Keratinocyte (primary cell): ENCODE measurements at regions not wholly inside any gene's neighbourhood (a gene's known extent, or its start where the extent isn't known, plus 50 kb on each side); places are given as distances from the start of the nearest gene placed in this dataset.

ENCODE experiments used
- DNase-seq: peaks from one replicate; pipeline ENCODE4 v3.0.0-alpha.2; 2011; ENCODE audit warnings: low read depth, missing footprints, low spot score
- FAIRE-seq: peaks from 2 replicates; lab custom pipeline; 2011; peaks lifted over from hg19 to GRCh38; lab: Jason Lieb, UNC
- H2AFZ ChIP-seq: 2 replicates; pipeline ENCODE4 v1.6.0; 2012; ENCODE audit warnings: low read length, control low read depth, inconsistent platforms; ENCODE audit not compliant: control insufficient read depth
- H3K27ac ChIP-seq: 2 replicates; pipeline ENCODE4 v1.5.1; 2011; ENCODE audit warnings: low read length; ENCODE audit not compliant: control insufficient read depth, insufficient read depth
- H3K27me3 ChIP-seq: 3 replicates; pipeline ENCODE4 v1.6.0; 2011; ENCODE audit warnings: low read length; ENCODE audit not compliant: control insufficient read depth, insufficient read depth; ENCODE audit errors: extremely low read depth
- H3K36me3 ChIP-seq, 2 experiments: 2 replicates in 1 of 2; 3 replicates in 1 of 2; pipeline ENCODE4 v1.5.1; 2011; ENCODE audit warnings: low read length in 2 of 2, mild to moderate bottlenecking in 1 of 2; ENCODE audit not compliant: control insufficient read depth in 2 of 2, insufficient read depth in 2 of 2; ENCODE audit errors: extremely low read depth in 1 of 2
- H3K4me1 ChIP-seq: 3 replicates; pipeline ENCODE4 v1.5.1; 2011; ENCODE audit warnings: low read length; ENCODE audit not compliant: control insufficient read depth, insufficient read depth; ENCODE audit errors: extremely low read depth
- H3K4me2 ChIP-seq: 3 replicates; pipeline ENCODE4 v1.6.0; 2011; ENCODE audit warnings: low read depth, low read length; ENCODE audit not compliant: control insufficient read depth, insufficient read depth; ENCODE audit errors: extremely low read depth
- H3K4me3 ChIP-seq, 3 experiments: fragments of 200-600 bp in 1 of 3; sonication (generic) in 1 of 3; 2 replicates in 2 of 3; 3 replicates in 1 of 3; pipeline ENCODE4 v1.5.1; 2011 to 2016; ENCODE audit warnings: low read length in 3 of 3, mild to moderate bottlenecking in 3 of 3, control low read depth in 2 of 3, inconsistent platforms in 1 of 3, low read depth in 1 of 3, mixed read lengths in 1 of 3, mixed run types in 1 of 3, moderate library complexity in 1 of 3; ENCODE audit not compliant: control insufficient read depth in 2 of 3, insufficient read depth in 2 of 3; ENCODE audit errors: extremely low read depth in 1 of 3
- H3K79me2 ChIP-seq: 2 replicates; pipeline ENCODE4 v1.6.0; 2012; ENCODE audit warnings: low read length; ENCODE audit not compliant: control insufficient read depth, insufficient read depth
- H3K9ac ChIP-seq: 3 replicates; pipeline ENCODE4 v1.6.0; 2011; ENCODE audit warnings: low read length; ENCODE audit not compliant: control insufficient read depth, insufficient read depth; ENCODE audit errors: extremely low read depth
- H3K9me1 ChIP-seq: 3 replicates; pipeline ENCODE4 v1.6.0; 2011; ENCODE audit warnings: low read length; ENCODE audit not compliant: control insufficient read depth, insufficient read depth; ENCODE audit errors: extremely low read depth
- H3K9me3 ChIP-seq: 2 replicates; pipeline ENCODE4 v1.5.1; 2012; ENCODE audit warnings: low read depth, low read length; ENCODE audit not compliant: control insufficient read depth
- H4K20me1 ChIP-seq: 3 replicates; pipeline ENCODE4 v1.6.0; 2011; ENCODE audit warnings: low read length; ENCODE audit not compliant: control insufficient read depth, insufficient read depth; ENCODE audit errors: extremely low read depth
- EZH2 ChIP-seq: IDR thresholded peaks from one replicate; pipeline ENCODE4 v1.6.1; 2012; ENCODE audit warnings: inconsistent platforms, mild to moderate bottlenecking, low read length, moderate library complexity
- dilution Hi-C: fragments of 300-500 bp; cut with MboI; formaldehyde crosslinking; loops from one replicate; pipeline ENCODE4 v1.7.0; 2020; ENCODE audit warnings: low sequenced_read_pairs; ENCODE audit not compliant: extremely low pct_ligation_motif_present
- TF ChIP-seq, protein P1 (sequence below), 3 experiments: IDR thresholded peaks in 1 of 3; conservative IDR thresholded peaks in 1 of 3; optimal IDR thresholded peaks in 1 of 3; 2 replicates in 2 of 3; 3 replicates in 1 of 3; pipeline versions ENCODE3 to v1.5.1; 2011; ENCODE audit warnings: low read length in 3 of 3, mild to moderate bottlenecking in 3 of 3, moderate library complexity in 2 of 3, control low read depth in 1 of 3, inconsistent platforms in 1 of 3; ENCODE audit not compliant: insufficient read depth in 2 of 3; ENCODE audit errors: extremely low read depth in 1 of 3

DNA sequence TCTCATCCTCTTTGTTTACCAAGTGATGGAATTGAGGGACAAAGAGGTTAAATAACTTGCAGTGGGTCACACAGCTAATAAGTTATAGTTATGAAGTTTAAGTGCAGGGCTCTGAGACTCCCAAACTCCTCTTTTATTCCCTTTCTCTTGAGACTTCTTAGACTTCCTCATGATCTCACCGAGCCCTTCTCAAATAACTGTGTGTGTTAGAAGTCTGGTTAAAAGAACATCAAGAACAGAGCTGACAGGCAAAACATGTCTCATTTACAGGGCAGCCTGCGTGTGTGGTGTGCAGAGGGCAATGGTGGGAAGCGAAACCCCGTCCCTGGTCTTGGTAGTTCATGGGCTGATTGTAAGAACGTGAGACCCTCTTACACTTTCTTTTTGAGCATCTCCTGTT lies 368.0 kb downstream of the SLC4A3 start:
- no peak overlapping the region for H3K9ac ChIP-seq
- no peak overlapping the region for H3K27ac ChIP-seq
- no peaks in the 10 kb centered on the region for H4K20me1 ChIP-seq
- dilution Hi-C loops, result no loop called here
- no peak overlapping the region for H3K4me2 ChIP-seq
- no peak for DNase-seq
- H3K4me1 ChIP-seq, result peaks cover 3% of the 10 kb centered on the region
- no peak overlapping the region for H3K4me3 ChIP-seq
- H3K79me2 ChIP-seq, result no peaks in the 10 kb centered on the region
- no peaks in the 10 kb centered on the region for H3K9me3 ChIP-seq
- no peaks in the 10 kb centered on the region for H3K27me3 ChIP-seq
- no peak for FAIRE-seq
- no peak overlapping the region for H2AFZ ChIP-seq
- H3K9me1 ChIP-seq, result no peaks in the 10 kb centered on the region
- TF ChIP-seq, protein P1, sequence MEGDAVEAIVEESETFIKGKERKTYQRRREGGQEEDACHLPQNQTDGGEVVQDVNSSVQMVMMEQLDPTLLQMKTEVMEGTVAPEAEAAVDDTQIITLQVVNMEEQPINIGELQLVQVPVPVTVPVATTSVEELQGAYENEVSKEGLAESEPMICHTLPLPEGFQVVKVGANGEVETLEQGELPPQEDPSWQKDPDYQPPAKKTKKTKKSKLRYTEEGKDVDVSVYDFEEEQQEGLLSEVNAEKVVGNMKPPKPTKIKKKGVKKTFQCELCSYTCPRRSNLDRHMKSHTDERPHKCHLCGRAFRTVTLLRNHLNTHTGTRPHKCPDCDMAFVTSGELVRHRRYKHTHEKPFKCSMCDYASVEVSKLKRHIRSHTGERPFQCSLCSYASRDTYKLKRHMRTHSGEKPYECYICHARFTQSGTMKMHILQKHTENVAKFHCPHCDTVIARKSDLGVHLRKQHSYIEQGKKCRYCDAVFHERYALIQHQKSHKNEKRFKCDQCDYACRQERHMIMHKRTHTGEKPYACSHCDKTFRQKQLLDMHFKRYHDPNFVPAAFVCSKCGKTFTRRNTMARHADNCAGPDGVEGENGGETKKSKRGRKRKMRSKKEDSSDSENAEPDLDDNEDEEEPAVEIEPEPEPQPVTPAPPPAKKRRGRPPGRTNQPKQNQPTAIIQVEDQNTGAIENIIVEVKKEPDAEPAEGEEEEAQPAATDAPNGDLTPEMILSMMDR (optimal IDR thresholded peaks at IDR 0.05 in 1 of 3, IDR thresholded peaks at IDR 0.05 in 1 of 3, conservative IDR thresholded peaks at IDR 0.05 in 1 of 3; ENCODE audit: extremely low read depth in 1 of 3, insufficient read depth in 2 of 3, low read length in 3 of 3), result no peak
- no peak for TF ChIP-seq EZH2
- H3K36me3 ChIP-seq, result no peaks in the 10 kb centered on the region

DNA sequence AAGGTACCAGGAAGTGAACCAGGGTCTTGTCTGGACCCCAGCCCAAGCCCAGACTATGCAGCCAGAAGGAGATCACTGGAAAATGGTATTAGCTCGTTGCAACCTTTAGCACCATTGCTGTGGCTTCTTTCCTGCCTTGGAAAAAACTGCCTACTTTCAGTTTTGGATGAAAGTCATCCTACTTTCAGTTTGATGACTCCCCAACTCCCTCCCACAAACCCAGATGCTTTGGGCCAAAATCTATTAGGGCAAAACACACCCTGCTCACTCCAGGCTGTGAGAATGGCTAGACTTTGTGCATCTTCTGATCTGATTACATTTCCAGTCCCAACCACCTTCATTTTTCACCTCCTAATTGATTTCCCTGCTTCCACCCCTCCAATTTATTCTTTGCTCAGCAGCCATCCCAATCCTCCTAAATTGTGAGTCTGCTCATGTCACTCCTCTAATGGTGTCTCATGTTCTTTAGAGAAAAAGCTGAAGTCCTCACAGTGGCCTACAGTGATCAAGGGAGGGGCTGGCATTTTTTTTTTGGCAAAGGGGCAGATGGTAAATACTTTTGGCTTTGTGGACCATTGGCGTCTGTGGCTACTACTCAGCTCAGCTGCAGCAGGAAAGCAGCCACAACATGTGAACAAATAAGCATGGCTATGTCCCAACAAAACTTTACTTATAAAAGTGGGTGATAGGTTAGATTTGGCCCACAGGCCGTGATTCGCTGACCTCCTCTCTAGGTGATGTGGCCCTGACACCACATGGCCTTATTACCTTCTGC lies 368.7 kb downstream of the SLC4A3 start:
- dilution Hi-C loops, result no loop called here
- no peaks in the 10 kb centered on the region for H3K36me3 ChIP-seq
- TF ChIP-seq, protein P1 (optimal IDR thresholded peaks at IDR 0.05 in 1 of 3, IDR thresholded peaks at IDR 0.05 in 1 of 3, conservative IDR thresholded peaks at IDR 0.05 in 1 of 3; ENCODE audit: extremely low read depth in 1 of 3, insufficient read depth in 2 of 3, low read length in 3 of 3), result no peak
- TF ChIP-seq EZH2, result no peak
- no peak overlapping the region for H3K4me3 ChIP-seq
- H3K4me1 ChIP-seq, result peaks cover 3% of the 10 kb centered on the region
- no peaks in the 10 kb centered on the region for H3K9me3 ChIP-seq
- H3K9ac ChIP-seq, result no peak overlapping the region
- DNase-seq (no peak), FAIRE-seq (no peak)
- no peaks in the 10 kb centered on the region for H3K9me1 ChIP-seq
- no peak overlapping the region for H3K4me2 ChIP-seq
- no peak overlapping the region for H2AFZ ChIP-seq
- no peaks in the 10 kb centered on the region for H4K20me1 ChIP-seq
- no peaks in the 10 kb centered on the region for H3K27me3 ChIP-seq
- H3K79me2 ChIP-seq, result no peaks in the 10 kb centered on the region
- H3K27ac ChIP-seq, result no peak overlapping the region
